Fibroblast of the aortic adventitia (primary cell): ENCODE measurements at regions not wholly inside any gene's neighbourhood (a gene's known extent, or its start where the extent isn't known, plus 50 kb on each side); places are given as distances from the start of the nearest gene placed in this dataset.

Experiments used
- DNase-seq: peaks from one replicate; pipeline ENCODE4 v3.0.0-alpha.2; 2010; ENCODE audit warnings: low read depth
- H3K4me3 ChIP-seq: 2 replicates; pipeline ENCODE4 v1.5.1; 2011; ENCODE audit warnings: low read depth, mild to moderate bottlenecking, control low read depth, low read length, moderate library complexity
- TF ChIP-seq, protein P1 (sequence below): IDR thresholded peaks from 2 replicates; pipeline ENCODE4 v1.5.1; 2011; ENCODE audit warnings: mild to moderate bottlenecking, low read length, control low read depth, inconsistent platforms; ENCODE audit not compliant: insufficient read depth

DNA sequence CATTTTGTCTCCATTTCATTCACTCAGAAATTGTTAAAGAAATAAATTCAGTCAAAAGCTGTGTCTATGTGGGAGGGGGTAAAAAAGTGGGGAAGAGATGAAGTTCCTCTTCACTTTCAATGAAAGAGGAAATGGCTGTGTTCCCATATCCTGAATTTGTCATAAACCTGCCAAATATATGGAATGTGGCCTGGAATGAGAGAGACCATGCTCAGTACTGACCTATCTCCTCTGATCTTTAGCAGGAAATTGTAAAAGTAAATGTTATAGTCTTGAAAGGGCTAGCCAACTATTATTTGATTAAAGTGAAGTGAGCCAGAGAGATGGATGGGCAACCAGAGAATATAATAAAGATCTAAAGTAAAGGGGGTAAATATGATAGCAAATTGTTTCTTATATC is 130.3 kb upstream of the C21orf91 start:
- no peak overlapping the region for H3K4me3 ChIP-seq
- DNase-seq = no peak
- TF ChIP-seq, protein P1, sequence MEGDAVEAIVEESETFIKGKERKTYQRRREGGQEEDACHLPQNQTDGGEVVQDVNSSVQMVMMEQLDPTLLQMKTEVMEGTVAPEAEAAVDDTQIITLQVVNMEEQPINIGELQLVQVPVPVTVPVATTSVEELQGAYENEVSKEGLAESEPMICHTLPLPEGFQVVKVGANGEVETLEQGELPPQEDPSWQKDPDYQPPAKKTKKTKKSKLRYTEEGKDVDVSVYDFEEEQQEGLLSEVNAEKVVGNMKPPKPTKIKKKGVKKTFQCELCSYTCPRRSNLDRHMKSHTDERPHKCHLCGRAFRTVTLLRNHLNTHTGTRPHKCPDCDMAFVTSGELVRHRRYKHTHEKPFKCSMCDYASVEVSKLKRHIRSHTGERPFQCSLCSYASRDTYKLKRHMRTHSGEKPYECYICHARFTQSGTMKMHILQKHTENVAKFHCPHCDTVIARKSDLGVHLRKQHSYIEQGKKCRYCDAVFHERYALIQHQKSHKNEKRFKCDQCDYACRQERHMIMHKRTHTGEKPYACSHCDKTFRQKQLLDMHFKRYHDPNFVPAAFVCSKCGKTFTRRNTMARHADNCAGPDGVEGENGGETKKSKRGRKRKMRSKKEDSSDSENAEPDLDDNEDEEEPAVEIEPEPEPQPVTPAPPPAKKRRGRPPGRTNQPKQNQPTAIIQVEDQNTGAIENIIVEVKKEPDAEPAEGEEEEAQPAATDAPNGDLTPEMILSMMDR = no peak

DNA sequence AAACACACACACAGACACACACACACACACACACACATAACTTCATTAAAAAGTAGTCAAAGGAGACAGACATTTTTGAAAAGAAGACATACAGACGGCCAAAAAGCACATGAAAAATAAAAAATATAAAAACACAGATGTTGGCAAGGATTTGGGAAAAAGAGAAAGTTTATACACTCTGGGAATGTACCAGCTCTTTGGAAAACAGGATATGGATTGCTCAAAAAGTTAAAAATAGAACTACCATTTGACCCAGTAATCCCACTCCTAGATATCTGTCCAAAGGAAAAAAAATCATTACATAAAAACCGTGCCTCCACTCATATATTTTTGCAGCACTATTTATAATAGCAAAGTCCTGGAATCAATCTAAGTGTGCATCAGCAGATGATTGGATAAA is 128.4 kb upstream of the C21orf91 start:
- TF ChIP-seq, protein P1 = no peak
- DNase-seq = no peak
- no peak overlapping the region for H3K4me3 ChIP-seq

DNA sequence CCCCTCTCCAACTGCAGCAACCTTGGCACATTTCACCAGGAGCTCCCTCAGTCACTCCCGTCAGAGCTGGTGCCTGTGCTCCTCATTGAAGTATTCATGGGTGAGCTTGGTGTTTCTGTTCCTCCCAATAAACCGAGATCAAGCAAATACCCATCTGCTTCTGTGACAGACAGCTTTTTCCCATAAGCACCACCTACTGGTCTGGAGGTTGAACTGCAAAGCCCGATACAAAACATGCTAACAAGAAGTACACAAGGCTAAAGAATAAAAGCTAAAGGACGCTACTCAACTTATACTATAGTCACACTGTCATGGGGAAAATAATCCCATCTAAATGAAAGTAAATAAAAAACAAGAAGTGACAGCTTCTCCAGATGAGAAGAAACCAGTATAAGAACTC is 111.9 kb upstream of the C21orf91 start:
- TF ChIP-seq, protein P1 = peak; percentile 20
- no peak for DNase-seq
- no peak overlapping the region for H3K4me3 ChIP-seq

DNA sequence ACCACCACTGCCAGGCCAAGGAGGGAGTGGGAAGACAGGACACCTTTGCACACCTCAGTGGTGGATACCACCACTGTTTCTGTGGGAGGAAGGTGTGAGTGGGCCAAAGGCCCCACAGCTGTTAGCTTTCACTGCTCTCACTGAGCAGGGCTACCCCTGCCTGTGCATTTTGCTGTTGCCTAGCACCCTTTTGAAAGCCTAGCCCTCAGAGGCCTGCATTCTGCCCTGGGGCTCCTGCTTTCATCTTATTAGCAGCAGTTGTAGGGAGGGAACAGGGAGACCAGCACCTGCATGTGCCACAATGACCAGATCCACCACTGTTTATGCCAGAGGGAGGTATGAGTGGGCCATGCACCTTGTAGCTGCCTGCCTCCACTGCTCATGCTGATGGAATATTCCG is 110.9 kb upstream of the C21orf91 start:
- TF ChIP-seq, protein P1 = no peak
- H3K4me3 ChIP-seq = no peak overlapping the region
- DNase-seq = no peak

DNA sequence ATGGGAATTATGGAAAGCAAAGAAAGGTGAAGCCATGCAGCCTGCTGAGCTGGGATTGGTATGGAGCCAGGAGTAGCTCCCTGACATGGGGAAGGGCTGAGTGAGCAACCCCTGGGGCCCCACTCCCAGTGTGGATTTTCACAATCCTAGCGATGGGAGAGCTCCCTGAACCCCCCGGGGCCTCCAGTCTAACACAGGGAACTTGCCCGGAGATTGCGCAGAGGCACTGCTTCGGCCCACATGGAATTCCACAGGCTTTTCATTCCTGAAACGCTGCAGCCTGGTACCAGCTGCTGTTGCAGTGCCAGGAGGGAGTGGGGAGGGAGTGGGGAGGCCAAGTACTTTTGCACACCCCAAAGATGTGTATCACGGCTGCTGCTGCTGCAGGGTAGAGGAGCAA is 110.4 kb upstream of the C21orf91 start:
- no peak for DNase-seq
- H3K4me3 ChIP-seq = no peak overlapping the region
- TF ChIP-seq, protein P1 = no peak

DNA sequence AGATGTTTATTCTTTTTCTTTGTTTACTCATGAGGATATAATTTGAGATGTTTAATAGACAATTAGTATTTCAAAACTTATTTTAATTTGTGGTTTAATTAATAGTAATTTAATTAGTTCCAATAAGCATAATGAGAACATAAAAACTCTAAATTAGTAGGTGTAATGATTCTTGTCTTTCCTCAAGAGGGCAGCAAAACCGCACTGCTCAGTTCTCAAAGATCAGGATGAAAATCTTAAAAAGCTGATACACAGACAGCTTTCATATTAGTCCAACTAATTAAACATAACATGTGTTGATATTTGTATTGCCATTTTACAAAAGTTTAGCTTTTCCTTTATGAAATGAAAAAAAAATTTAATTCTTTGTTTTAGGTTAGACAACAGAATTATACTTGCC is 106.7 kb upstream of the C21orf91 start:
- no peak overlapping the region for H3K4me3 ChIP-seq
- TF ChIP-seq, protein P1 = peak; percentile 36
- DNase-seq = peak; percentile 24

DNA sequence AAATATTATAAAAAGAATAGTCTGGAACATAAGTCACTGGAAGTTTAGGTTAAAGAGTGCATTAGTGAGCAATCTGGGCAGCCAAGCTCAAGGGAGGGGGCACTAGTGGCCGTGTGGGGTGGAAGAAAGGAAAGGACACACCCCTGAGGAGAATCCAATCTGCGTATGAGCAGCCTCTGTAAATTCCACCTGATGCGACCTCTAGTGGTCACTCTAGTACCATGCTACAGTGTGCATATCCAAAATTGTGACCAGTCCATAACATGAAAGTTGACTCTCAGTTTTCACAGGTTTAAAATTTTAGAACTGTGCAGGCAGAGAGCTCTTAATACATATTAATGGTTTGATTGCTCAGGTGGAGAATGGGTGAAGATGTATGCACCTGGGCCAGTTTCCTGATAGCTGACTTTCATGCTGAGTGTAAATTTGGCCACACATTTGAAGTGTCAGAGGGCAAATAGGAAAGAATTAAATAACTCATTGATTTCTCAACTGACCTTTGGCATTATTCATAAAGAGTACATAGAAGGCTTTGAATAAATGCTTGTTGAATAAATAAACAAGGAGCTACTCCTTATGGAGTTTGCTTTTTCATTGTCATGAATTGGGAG is 105.9 kb upstream of the C21orf91 start:
- H3K4me3 ChIP-seq = no peak overlapping the region
- TF ChIP-seq, protein P1 = peak; percentile 89
- DNase-seq = peak; percentile 63
